ENCODE measurements at regions not wholly inside any gene's neighbourhood (a gene's known extent, or its start where the extent isn't known, plus 50 kb on each side); places are given as distances from the start of the nearest gene placed in this dataset.
"Not testable (repeated sequence)": the region's sequence is repeated elsewhere in the genome, so short reads cannot be mapped to it uniquely, and the experiment has no call there.

DNA sequence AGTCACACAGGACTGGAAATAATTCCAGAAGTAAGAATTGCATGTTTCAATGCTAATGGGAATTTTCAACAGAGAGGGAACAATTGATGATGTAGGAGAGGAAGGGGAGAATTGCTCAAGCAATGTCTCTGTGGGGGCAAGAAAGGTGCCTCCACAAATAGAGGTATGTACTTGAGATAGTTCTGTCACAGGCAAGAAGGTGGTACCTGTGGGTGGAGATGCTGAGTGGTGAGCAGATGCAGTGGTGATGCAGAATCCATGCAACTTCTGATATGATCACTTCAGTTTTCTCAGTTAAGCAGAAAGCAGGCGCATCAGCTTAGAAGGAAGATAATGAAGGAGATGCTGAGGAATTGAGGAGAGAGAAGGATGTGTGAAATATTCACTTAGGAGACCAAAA lies 55.1 kb upstream of the SEC24B start:
- DNase-seq: no peak

DNA sequence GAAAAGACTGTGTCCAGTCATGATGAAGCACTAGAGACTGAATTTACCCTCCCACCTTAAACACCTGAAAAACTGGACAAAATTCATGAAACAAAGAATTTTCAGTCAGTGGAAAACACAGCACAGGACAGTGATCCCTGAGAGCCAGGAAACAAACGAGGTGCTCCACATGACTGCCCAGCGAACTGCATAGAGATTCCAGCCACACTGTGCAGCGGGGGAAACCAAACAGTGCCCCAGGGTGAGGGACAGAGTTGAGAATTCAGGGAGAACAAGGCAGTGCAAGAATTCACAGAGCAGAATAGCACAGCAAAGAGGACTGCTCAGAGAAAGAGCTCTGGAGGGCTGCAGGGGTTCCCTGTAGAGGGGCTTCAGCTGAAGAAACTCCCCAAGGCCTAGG lies 55.5 kb upstream of the SEC24B start:
- no peak for DNase-seq

DNA sequence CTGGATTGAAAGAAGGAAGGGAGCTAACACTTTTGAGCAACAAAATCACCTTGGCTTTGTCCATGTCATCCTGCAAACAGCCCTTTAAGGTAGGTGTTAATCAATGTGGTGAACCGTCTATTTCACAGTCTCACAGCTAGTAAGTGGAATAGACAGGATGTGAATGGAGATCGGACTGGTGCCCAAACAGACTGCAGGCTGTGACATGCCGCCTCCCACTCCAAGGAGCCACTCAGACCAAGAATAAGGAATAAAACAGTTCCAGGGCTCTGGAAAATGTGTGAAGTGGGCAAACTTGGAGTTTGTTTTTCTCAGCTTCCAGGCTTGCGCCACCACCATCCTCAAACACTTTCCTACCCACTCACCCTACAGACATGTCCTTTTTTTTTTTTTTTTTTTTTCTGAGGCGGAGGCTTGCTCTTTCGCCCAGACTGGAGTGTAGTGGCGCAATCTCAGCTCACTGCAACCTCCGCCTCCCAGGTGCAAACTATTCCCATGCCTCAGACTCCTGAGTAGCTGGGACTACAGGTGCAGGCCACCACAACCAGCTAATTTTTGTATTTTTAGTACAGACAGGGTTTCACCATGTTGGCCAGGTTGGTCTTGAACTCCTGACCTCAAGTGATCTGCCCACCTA lies 57.7 kb upstream of the SEC24B start:
- DNase-seq: no peak

DNA sequence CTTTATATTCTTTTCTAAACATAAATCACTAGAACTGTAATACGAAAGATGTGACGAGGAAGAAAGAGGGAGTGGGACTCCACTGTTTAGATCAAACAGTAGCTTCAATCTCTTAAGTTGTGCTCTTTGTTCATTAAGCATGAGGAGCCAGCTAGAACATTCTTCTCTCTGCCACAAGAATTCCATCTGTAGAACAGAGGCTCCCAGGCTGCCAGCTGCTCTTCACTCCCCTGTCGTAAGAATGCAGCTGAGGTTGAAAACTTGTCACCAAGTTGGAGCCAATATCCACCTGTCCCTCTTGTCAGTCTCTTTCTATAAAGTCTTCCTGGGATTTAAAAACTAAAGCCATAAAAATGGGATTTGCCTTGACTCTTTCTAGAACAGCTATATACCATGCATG lies 65.0 kb upstream of the SEC24B start:
- DNase-seq: no peak

DNA sequence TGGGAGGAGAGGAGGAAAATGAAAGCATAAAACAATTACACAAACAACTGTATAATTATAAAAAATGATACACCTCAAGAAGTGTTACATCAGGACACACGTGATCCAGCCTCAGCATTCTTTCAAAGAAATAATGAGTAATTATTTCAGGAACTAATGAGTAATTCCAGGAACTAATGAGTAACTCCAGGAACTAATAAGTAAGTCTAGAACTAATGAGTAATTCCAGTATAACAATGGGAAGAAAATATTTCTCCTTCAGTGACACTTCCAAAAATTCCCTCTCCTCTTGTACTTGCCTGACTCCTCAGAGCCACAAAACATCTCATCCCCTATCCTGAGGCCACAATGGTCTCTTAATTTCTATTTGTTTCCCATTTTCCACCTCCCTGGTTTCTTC lies 63.5 kb upstream of the COL25A1 start:
- DNase-seq: no peak

DNA sequence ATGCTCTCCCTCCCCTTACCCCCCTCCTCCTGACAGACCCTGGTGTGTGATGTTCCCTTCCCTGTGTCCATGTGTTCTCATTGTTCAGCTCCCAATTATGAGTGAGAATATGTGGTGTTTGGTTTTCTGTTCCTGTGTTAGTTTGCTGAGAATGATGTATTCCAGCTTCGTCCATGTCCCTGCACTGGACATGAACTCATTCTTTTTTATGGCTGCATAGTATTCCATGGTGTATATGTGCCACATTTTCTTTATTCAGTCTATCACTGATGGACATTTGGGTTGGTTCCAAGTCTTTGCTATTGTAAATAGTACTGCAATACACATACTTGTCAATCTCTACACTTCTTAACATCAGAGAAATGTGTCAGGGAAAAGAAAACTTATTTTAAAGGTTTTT lies 62.8 kb upstream of the COL25A1 start:
- DNase-seq: not testable (repeated sequence)

DNA sequence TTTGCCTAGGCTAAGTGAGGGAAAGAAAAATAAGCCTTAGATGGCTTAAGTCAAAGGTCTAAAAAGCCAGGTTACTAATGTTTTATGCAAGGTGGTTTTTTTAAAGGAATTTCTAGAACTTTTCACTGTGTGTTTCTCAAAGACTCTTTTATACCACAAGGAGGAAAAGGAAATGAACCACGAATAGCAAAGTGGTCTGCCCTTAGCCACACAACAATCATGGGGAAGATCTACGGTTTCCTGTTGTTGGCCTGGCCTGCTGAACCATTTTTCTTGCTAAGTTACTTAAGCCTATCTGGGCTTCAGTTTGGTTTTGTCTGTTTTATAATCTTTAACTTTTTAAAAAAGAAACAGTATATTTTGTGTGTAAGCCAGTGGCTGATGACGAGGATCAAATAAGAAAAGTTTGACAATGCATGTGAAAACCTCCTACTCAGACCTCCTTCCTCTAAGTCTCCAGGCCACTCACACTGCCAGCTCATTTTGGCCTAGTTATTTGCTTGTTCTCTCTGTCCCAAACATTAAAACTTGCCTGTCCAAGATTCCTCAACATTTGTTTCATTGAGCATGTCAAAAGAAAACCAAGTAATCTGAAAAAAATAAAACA lies 56.7 kb upstream of the COL25A1 start:
- DNase-seq: peak; percentile 48

DNA sequence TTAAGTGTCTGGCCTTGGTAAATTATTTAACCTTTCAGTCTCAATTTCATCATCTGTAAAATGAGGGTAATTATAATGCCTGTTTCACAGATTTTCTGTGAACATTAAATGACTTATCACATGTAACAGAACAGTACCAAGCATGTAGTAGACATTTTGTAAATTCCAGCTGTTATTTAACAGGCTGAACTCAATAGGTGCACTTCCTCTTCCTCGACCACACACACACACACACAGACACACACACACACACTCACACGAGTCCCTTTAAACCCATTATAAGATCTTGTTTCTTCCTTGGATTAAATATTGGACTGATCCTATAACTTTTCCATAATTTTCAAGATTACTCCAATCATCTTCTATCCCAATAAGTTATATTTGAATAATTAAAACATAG lies 53.4 kb upstream of the COL25A1 start:
- no peak for DNase-seq

DNA sequence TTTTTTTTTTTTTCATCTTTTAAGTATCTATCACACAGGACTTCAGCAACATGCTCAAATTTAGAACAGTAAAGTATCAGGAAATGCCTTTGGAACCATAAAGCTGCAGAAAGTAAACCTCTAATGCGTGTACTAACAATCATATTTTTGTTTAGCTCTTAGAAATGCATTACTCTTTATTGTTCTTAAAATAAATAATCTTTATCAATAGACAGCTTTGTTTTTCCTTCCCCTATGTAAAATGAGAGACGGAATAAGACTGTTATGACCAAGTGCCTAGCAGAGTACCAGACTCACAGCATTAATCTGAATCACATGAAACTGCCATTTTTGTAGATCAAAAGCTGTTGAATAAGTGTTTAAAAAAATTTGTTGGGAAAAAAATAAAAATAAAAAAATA lies 50.5 kb upstream of the COL25A1 start:
- no peak for DNase-seq

Measured in CD4-positive, alpha-beta T cell treated with Interleukin-17A for 1 hour (primary cell).